SJSA1 (cell line): ENCODE measurements at regions not wholly inside any gene's neighbourhood (a gene's known extent, or its start where the extent isn't known, plus 50 kb on each side); places are given as distances from the start of the nearest gene placed in this dataset.

ENCODE experiments used
- DNase-seq, 2 experiments: peaks; one replicate each; pipeline ENCODE4 v3.0.0-alpha.2; 2015 to 2020; ENCODE audit warnings: low spot score in 2 of 2, low read depth in 1 of 2
- H3K27ac ChIP-seq: fragments of 250-450 bp; sonication (Bioruptor Pico); 2 replicates; pipeline ENCODE4 v1.5.1; 2020; ENCODE audit warnings: mild to moderate bottlenecking, moderate library complexity
- H3K27me3 ChIP-seq: fragments of 250-450 bp; sonication (Bioruptor Pico); replicated peaks from 2 replicates; pipeline ENCODE4 v1.5.1; 2020; ENCODE audit warnings: mild to moderate bottlenecking, moderate library complexity
- H3K36me3 ChIP-seq: fragments of 250-450 bp; sonication (Bioruptor Pico); 2 replicates; pipeline ENCODE4 v1.5.1; 2020; ENCODE audit warnings: mild to moderate bottlenecking
- H3K4me1 ChIP-seq: fragments of 250-450 bp; sonication (Bioruptor Pico); replicated peaks from 2 replicates; pipeline ENCODE4 v1.6.1; 2021; ENCODE audit warnings: mild to moderate bottlenecking
- H3K4me3 ChIP-seq: fragments of 250-450 bp; sonication (Bioruptor Pico); 2 replicates; pipeline ENCODE4 v1.5.1; 2020; ENCODE audit warnings: mild to moderate bottlenecking
- H3K9me3 ChIP-seq: fragments of 250-450 bp; sonication (Bioruptor Pico); replicated peaks from 2 replicates; pipeline ENCODE4 v1.5.1; 2020; ENCODE audit warnings: mild to moderate bottlenecking

DNA sequence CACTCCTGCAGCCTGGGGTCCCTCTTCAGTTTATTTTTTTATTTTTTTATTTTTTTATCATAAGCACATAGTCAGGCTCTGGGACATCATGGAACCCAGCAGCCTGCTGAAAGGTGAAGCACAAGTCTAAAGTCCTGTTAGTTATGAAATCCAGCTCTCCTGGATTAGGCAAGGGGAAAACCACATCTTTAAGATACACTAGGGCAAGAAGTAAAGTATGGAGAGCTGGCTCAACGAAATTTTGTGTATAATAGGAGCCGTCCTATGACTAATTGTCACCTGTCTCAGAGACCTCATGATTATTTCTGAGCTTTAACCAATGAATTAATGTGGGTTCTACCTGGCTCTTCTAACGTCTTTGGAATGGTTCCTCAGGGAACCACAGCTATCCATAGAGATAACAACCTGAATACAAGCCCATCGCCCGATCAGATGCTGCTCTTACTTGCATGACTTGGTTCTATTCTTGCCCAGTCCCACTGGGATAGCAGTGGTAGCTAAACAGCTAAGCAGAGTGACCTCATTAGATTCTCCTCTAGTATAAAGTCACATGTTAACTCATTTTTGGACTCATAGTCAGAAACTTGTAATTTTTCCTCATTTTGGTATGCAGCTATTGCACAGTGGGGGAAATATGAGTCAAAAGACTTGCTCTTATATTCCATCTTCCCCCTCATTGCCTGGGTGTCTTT lies 122.7 kb downstream of the LMO4 start:
- no peaks in the 10 kb centered on the region for H3K27me3 ChIP-seq
- no peaks in the 10 kb centered on the region for H3K4me1 ChIP-seq
- no peak overlapping the region for H3K27ac ChIP-seq
- no peaks in the 10 kb centered on the region for H3K36me3 ChIP-seq
- H3K9me3 ChIP-seq = no peaks in the 10 kb centered on the region
- no peak for DNase-seq
- no peak overlapping the region for H3K4me3 ChIP-seq

- Histone ChIP-seq H3K4me3 (no peak overlapping the region), H3K27ac (no peak overlapping the region), H3K36me3 (no peaks in the 10 kb centered on the region), H3K9me3 (no peaks in the 10 kb centered on the region), H3K4me1 (no peaks in the 10 kb centered on the region), H3K27me3 (no peaks in the 10 kb centered on the region)
- DNase-seq = no peak
These were observed 124.0 kb downstream of the LMO4 start for GRCh38 chr1:87452648-87453047.

- H3K27me3 ChIP-seq = no peaks in the 10 kb centered on the region
These were observed 128.7 kb downstream of the LMO4 start for GRCh38 chr1:87457408-87457807.

GRCh38 chr1:87462894-87463293 lies 134.2 kb downstream of the LMO4 start:
- no peaks in the 10 kb centered on the region for H3K27me3 ChIP-seq
- no peaks in the 10 kb centered on the region for H3K36me3 ChIP-seq
- H3K4me3 ChIP-seq = no peak overlapping the region
- no peak for DNase-seq
- H3K27ac ChIP-seq = no peak overlapping the region
- no peaks in the 10 kb centered on the region for H3K4me1 ChIP-seq
- no peaks in the 10 kb centered on the region for H3K9me3 ChIP-seq

More at GRCh38 chr1:87457408-87457807, 128.7 kb downstream of the LMO4 start:
- Histone ChIP-seq H3K36me3 (no peaks in the 10 kb centered on the region), H3K4me3 (no peak overlapping the region), H3K9me3 (no peaks in the 10 kb centered on the region), H3K27ac (no peak overlapping the region), H3K4me1 (no peaks in the 10 kb centered on the region)
- no peak for DNase-seq

GRCh38 chr1:87464022-87464490 lies 135.4 kb downstream of the LMO4 start:
- H3K4me1 ChIP-seq = no peaks in the 10 kb centered on the region
- no peak overlapping the region for H3K27ac ChIP-seq
- no peaks in the 10 kb centered on the region for H3K36me3 ChIP-seq
- no peaks in the 10 kb centered on the region for H3K27me3 ChIP-seq
- DNase-seq = no peak
- H3K9me3 ChIP-seq = no peaks in the 10 kb centered on the region
- no peak overlapping the region for H3K4me3 ChIP-seq

DNA sequence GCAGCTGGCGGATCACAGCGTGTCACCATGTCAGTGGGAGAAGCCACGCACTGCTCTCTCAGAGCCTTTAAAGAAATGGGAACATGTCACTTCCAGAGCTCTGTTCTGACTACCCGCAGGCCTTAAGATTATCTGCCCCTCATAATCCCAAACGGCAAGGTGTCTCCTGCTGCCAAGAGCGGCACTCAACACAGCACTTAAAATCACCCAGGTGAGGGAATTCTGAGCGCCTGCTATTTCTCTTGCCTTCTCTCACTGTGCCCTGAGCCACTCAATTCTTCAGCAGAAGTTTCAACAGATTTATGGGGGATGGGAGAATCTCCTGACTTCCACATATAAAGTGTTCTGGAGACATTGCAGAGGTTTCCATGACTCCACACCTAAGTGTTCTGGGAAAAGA lies 137.9 kb downstream of the LMO4 start:
- Histone ChIP-seq H3K27ac (no peak overlapping the region), H3K4me3 (no peak overlapping the region), H3K4me1 (no peaks in the 10 kb centered on the region), H3K9me3 (no peaks in the 10 kb centered on the region), H3K36me3 (no peaks in the 10 kb centered on the region), H3K27me3 (no peaks in the 10 kb centered on the region)
- no peak for DNase-seq

DNA sequence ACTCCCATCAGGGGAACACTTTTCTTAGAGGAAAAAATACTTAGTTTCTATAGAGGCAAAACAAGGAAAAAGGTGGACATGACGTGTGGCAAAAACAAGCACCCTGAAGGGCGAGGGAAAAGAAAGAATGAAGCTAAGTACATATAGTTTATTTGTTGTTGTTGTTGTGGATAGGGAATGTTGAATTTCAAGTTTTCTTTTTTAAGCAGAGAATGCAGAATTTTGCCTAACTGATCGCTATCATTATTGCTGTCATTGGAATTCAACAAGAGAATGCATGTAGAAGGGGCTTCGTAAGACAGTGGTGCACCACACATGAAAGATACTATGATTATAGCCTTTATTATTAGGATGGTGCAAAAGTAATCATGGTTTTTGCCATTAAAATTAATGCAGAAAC lies 144.0 kb downstream of the LMO4 start:
- Histone ChIP-seq H3K9me3 (no peaks in the 10 kb centered on the region), H3K36me3 (no peaks in the 10 kb centered on the region), H3K27ac (no peak overlapping the region), H3K27me3 (no peaks in the 10 kb centered on the region), H3K4me3 (no peak overlapping the region), H3K4me1 (no peaks in the 10 kb centered on the region)
- no peak for DNase-seq

DNA sequence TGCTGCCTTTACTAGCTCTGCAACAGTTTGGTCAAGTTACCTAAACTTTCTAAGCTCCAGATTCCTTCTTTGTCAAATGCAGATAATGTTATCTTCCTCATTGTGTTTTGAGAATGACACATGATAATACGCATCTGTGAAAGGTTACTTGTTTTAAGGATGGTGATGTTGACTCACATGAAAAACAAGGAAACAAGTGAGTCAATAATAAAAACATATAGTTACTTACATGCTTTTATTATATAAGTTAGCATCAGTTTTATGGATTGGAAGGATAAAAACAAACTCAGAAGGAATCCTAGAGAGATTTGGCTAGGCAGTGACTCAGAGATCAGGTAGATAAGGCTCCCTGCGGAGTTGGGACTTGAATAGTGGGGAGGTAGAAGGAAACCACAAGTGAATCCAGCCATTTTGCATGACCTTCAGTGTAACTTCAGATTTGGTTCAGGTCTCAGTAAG lies 144.6 kb downstream of the LMO4 start:
- H3K4me1 ChIP-seq = no peaks in the 10 kb centered on the region
- H3K9me3 ChIP-seq = no peaks in the 10 kb centered on the region
- H3K27ac ChIP-seq = no peak overlapping the region
- H3K36me3 ChIP-seq = no peaks in the 10 kb centered on the region
- no peak overlapping the region for H3K4me3 ChIP-seq
- DNase-seq = no peak
- H3K27me3 ChIP-seq = no peaks in the 10 kb centered on the region

- Histone ChIP-seq H3K9me3 (no peaks in the 10 kb centered on the region), H3K27me3 (no peaks in the 10 kb centered on the region), H3K36me3 (no peaks in the 10 kb centered on the region), H3K4me3 (no peak overlapping the region), H3K4me1 (no peaks in the 10 kb centered on the region), H3K27ac (no peak overlapping the region)
- DNase-seq = no peak
These were observed 145.4 kb downstream of the LMO4 start for GRCh38 chr1:87474098-87474497.

- Histone ChIP-seq H3K4me3 (no peak overlapping the region), H3K36me3 (no peaks in the 10 kb centered on the region), H3K9me3 (no peaks in the 10 kb centered on the region), H3K4me1 (no peaks in the 10 kb centered on the region), H3K27ac (no peak overlapping the region), H3K27me3 (no peaks in the 10 kb centered on the region)
- no peak for DNase-seq
These were observed 149.6 kb downstream of the LMO4 start for GRCh38 chr1:87478231-87478630.

GRCh38 chr1:87495147-87495546 lies 166.5 kb downstream of the LMO4 start:
- no peak overlapping the region for H3K27ac ChIP-seq
- H3K36me3 ChIP-seq = no peaks in the 10 kb centered on the region
- H3K4me1 ChIP-seq = no peaks in the 10 kb centered on the region
- no peaks in the 10 kb centered on the region for H3K27me3 ChIP-seq
- no peak overlapping the region for H3K4me3 ChIP-seq
- DNase-seq = no peak
- no peaks in the 10 kb centered on the region for H3K9me3 ChIP-seq

GRCh38 chr1:87495870-87496269 lies 167.2 kb downstream of the LMO4 start:
- Histone ChIP-seq H3K4me3 (no peak overlapping the region), H3K27me3 (no peaks in the 10 kb centered on the region)
- no peak for DNase-seq

GRCh38 chr1:87497380-87498203 lies 168.9 kb downstream of the LMO4 start:
- no peaks in the 10 kb centered on the region for H3K36me3 ChIP-seq
- no peak overlapping the region for H3K27ac ChIP-seq
- no peak for DNase-seq
- no peak overlapping the region for H3K4me3 ChIP-seq
- no peaks in the 10 kb centered on the region for H3K4me1 ChIP-seq
- H3K27me3 ChIP-seq = no peaks in the 10 kb centered on the region
- no peaks in the 10 kb centered on the region for H3K9me3 ChIP-seq

More at GRCh38 chr1:87495870-87496269, 167.2 kb downstream of the LMO4 start:
- Histone ChIP-seq H3K36me3 (no peaks in the 10 kb centered on the region), H3K9me3 (no peaks in the 10 kb centered on the region), H3K4me1 (no peaks in the 10 kb centered on the region), H3K27ac (no peak overlapping the region)

DNA sequence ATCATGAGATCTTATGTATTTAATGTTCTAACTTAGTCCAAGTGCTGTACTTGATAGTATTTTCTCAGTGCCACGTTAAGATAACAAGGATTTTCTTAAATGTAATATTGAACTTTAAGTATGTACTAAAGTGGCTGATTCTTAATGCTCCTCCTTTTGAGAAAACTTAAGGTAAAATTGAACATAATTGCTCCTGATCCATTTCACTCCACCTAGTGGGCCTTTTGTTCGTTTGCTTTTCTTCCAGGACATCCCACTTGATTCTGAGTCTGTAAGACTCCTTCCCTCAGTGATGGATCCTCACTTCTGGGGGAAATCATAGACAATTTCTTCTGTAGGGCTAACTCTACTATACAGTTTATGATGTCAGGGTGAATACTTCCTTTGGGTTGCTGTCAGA lies 173.1 kb downstream of the LMO4 start:
- Histone ChIP-seq H3K9me3 (no peaks in the 10 kb centered on the region), H3K27me3 (no peaks in the 10 kb centered on the region), H3K4me3 (no peak overlapping the region), H3K36me3 (no peaks in the 10 kb centered on the region), H3K27ac (no peak overlapping the region), H3K4me1 (no peaks in the 10 kb centered on the region)
- DNase-seq = no peak
